ENCODE measurements at regions not wholly inside any gene's neighbourhood (a gene's known extent, or its start where the extent isn't known, plus 50 kb on each side); places are given as distances from the start of the nearest gene placed in this dataset.

DNA sequence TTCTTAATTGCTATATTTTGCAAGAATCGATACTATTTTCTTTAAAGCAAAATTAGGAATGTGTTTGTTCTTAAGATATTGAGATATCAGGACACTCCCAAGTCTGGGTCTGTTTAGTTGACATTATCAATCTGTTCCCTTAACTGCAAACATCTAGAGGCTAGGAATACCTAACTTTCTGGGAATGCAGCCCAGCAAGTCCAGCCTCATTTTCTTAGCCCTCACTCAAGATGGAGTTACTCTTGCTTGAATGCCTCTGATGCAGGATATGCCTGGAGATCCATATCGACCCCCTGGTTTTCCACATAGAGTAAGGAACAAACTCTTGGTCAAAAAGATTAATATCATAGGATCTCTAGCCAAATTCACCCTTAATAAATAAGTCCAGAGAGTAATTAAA is 305.3 kb upstream of the COBL start:
- Histone ChIP-seq H3K27ac (ENCODE audit: low read depth, low read length) (no peak overlapping the region), H3K14ac (ENCODE audit: insufficient read length) (no peak overlapping the region), H3K56ac (replicated peaks; ENCODE audit: insufficient read length, low read depth, low read length) (no peak overlapping the region), H2BK5ac (ENCODE audit: low read depth, low read length) (no peak overlapping the region), H4K20me1 (replicated peaks in 1 of 2; ENCODE audit: control insufficient read depth in 1 of 2, insufficient read depth in 2 of 2, low read length in 2 of 2) (no peaks in the 10 kb centered on the region), H3K4me3 (ENCODE audit: extremely low read depth in 1 of 4, insufficient read depth in 2 of 4, low read depth in 3 of 4, low read length in 4 of 4) (no peak overlapping the region), H2BK12ac (ENCODE audit: low read depth, low read length) (no peak overlapping the region), H3K79me1 (ENCODE audit: low read depth, low read length) (no peaks in the 10 kb centered on the region), H3K9me3 (ENCODE audit: insufficient read depth in 2 of 2, low read depth in 1 of 2, low read length in 1 of 2) (peaks cover 8 to 14% of the 10 kb centered on the region in 2 experiments), H3K36me3 (ENCODE audit: control insufficient read depth in 2 of 4, insufficient read depth in 4 of 4, low read length in 3 of 4) (no peaks in the 10 kb centered on the region), H2AK5ac (ENCODE audit: low read depth, low read length) (no peak overlapping the region), H3K9ac (replicated peaks in 1 of 4; ENCODE audit: extremely low read depth in 1 of 4, low read depth in 3 of 4, low read length in 3 of 4) (no peak overlapping the region), H3K4me1 (replicated peaks in 1 of 4; ENCODE audit: control insufficient read depth in 3 of 4, insufficient read depth in 4 of 4, low read length in 3 of 4) (no peaks in the 10 kb centered on the region), H4K8ac (ENCODE audit: extremely low read depth, insufficient read depth, low read length) (no peak overlapping the region), H3K23ac (ENCODE audit: insufficient read length) (no peak overlapping the region), H4K91ac (replicated peaks; ENCODE audit: insufficient read length, low read length) (no peak overlapping the region), H3K4me2 (ENCODE audit: insufficient read depth in 1 of 2, low read depth in 2 of 2, low read length in 2 of 2) (no peak overlapping the region), H4K5ac (ENCODE audit: insufficient read length, low read depth, low read length) (no peak overlapping the region), H3K79me2 (ENCODE audit: control insufficient read depth in 1 of 2, insufficient read depth in 2 of 2, low read length in 2 of 2) (no peaks in the 10 kb centered on the region), H3K4ac (replicated peaks; ENCODE audit: insufficient read length, low read depth, low read length) (no peak overlapping the region), H3K23me2 (ENCODE audit: low read depth, low read length) (no peaks in the 10 kb centered on the region), H2BK15ac (ENCODE audit: low read length) (no peak overlapping the region), H3K27me3 (replicated peaks in 1 of 4; ENCODE audit: control insufficient read depth in 3 of 4, extremely low read depth in 1 of 4, insufficient read depth in 3 of 4, low read length in 3 of 4) (no peaks in the 10 kb centered on the region), H2BK120ac (replicated peaks; ENCODE audit: low read depth, low read length) (no peak overlapping the region), H2BK20ac (ENCODE audit: low read length) (no peak overlapping the region), H2AFZ (ENCODE audit: low read length) (no peak overlapping the region), H3K18ac (ENCODE audit: extremely low read depth, low read length) (no peak overlapping the region)
- ChIA-PET POLR2A (ENCODE audit: partially characterized antibody) (no interaction called here), CTCF (ENCODE audit: partially characterized antibody) (no interaction called here)
- FAIRE-seq = no peak
- 89% methylated on average over 2 of the region's 2 CpGs; no CpG with 5 or more reads in 1 of the 2 experiments for WGBS, 2 experiments (ENCODE audit: extremely low coverage in 1 of 2, insufficient coverage in 1 of 2, insufficient read length in 1 of 2, insufficient replicate concordance in 2 of 2, low coverage in 1 of 2, low lambda C conversion rate in 2 of 2, missing lambda C conversion rate in 1 of 2)
- DNase-seq (ENCODE audit: low read depth in 1 of 2, low spot score in 2 of 2) = no peak
- TF ChIP-seq RAD21 (IDR thresholded peaks at IDR 0.05 in 1 of 2, conservative IDR thresholded peaks at IDR 0.05 in 1 of 2; ENCODE audit: low read depth in 2 of 2, low read length in 2 of 2) (no peak), GTF2F1 (IDR thresholded peaks at IDR 0.05; ENCODE audit: borderline replicate concordance, low read depth, low read length) (no peak), RNF2 (IDR thresholded peaks at IDR 0.05; ENCODE audit: borderline replicate concordance, low read depth, low read length, missing control alignments, poor library complexity, severe bottlenecking) (no peak), EZH2 (IDR thresholded peaks at IDR 0.05; ENCODE audit: low read depth, low read length, severe bottlenecking) (no peak), JUN (IDR thresholded peaks at IDR 0.05; ENCODE audit: low read depth, low read length) (no peak), SIRT6 (IDR thresholded peaks at IDR 0.05; ENCODE audit: low read length) (no peak), CBX5 (IDR thresholded peaks at IDR 0.05; ENCODE audit: low read depth, low read length) (no peak), CHD2 (IDR thresholded peaks at IDR 0.05; ENCODE audit: low read length) (no peak), NANOG (IDR thresholded peaks at IDR 0.05; ENCODE audit: insufficient read depth, low read depth, low read length, poor library complexity, severe bottlenecking) (no peak), RBBP5 (IDR thresholded peaks at IDR 0.05; ENCODE audit: borderline replicate concordance, low read depth, low read length) (no peak), CHD1 (IDR thresholded peaks at IDR 0.05; ENCODE audit: low read depth, low read length) (no peak), CREB1 (IDR thresholded peaks at IDR 0.05) (no peak)
- TF ChIP-seq, protein P1, sequence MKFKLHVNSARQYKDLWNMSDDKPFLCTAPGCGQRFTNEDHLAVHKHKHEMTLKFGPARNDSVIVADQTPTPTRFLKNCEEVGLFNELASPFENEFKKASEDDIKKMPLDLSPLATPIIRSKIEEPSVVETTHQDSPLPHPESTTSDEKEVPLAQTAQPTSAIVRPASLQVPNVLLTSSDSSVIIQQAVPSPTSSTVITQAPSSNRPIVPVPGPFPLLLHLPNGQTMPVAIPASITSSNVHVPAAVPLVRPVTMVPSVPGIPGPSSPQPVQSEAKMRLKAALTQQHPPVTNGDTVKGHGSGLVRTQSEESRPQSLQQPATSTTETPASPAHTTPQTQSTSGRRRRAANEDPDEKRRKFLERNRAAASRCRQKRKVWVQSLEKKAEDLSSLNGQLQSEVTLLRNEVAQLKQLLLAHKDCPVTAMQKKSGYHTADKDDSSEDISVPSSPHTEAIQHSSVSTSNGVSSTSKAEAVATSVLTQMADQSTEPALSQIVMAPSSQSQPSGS (IDR thresholded peaks at IDR 0.05; ENCODE audit: low read length) = no peak

All from H1 (cell line).